T-cell (primary cell): ENCODE measurements at regions not wholly inside any gene's neighbourhood (a gene's known extent, or its start where the extent isn't known, plus 50 kb on each side); places are given as distances from the start of the nearest gene placed in this dataset.
"Not testable (repeated sequence)": the region's sequence is repeated elsewhere in the genome, so short reads cannot be mapped to it uniquely, and the experiment has no call there.

ENCODE experiments used
- ATAC-seq, 4 experiments: fragments of 200-7000 bp in 3 of 4; fragments of 150-1000 bp in 1 of 4; cut with Tn5 transposase; replicated peaks in 1 of 4; 1 replicate in 3 of 4; 2 replicates in 1 of 4; pipeline ENCODE4 v1.10.0; 2021; ENCODE audit warnings: moderate library complexity in 3 of 4, mild to moderate bottlenecking in 2 of 4, moderate number of reproducible peaks in 1 of 4
- CTCF ChIA-PET, 2 donors: fragments of 300-600 bp; sonication (Branson Sonifier 250); formaldehyde crosslinking; loops; one replicate each; lab custom pipeline; 2022; ENCODE audit warnings: antibody characterized with exemption in 2 of 2; lab: Charles Lee
- POLR2A ChIA-PET, 2 donors: fragments of 300-600 bp; sonication (Branson Sonifier 250); formaldehyde crosslinking; loops; one replicate each; lab custom pipeline; 2022; ENCODE audit warnings: antibody characterized with exemption in 2 of 2; lab: Charles Lee
- DNase-seq, 35 experiments: peaks; one replicate each; pipeline versions ENCODE4 v3.0.0 to v3.0.0-alpha.2; 2013 to 2023
- H3K27ac ChIP-seq: one replicate; pipeline ENCODE4 v1.5.1; 2013; ENCODE audit warnings: low read length
- H3K27me3 ChIP-seq, 2 experiments: replicated peaks in 1 of 2; 1 replicate in 1 of 2; 2 replicates in 1 of 2; pipeline versions ENCODE4 v1.6.1 to v1.7.0; 2013; ENCODE audit warnings: low read length in 1 of 2, mixed read lengths in 1 of 2; ENCODE audit not compliant: control insufficient read depth in 2 of 2, insufficient read depth in 2 of 2; ENCODE audit errors: extremely low read depth in 1 of 2
- H3K36me3 ChIP-seq, 2 donors: 1 replicate in 1 of 2; 2 replicates in 1 of 2; pipeline versions ENCODE4 v1.6.1 to v1.7.0; 2013; ENCODE audit warnings: low read length in 1 of 2; ENCODE audit not compliant: control insufficient read depth in 2 of 2, insufficient read depth in 1 of 2; ENCODE audit errors: extremely low read depth in 1 of 2
- H3K4me1 ChIP-seq, 2 experiments: 1 replicate in 1 of 2; 2 replicates in 1 of 2; pipeline versions ENCODE4 v1.6.1 to v1.7.0; 2013; ENCODE audit warnings: low read length in 2 of 2, mixed read lengths in 1 of 2; ENCODE audit not compliant: insufficient read depth in 2 of 2, control insufficient read depth in 1 of 2; ENCODE audit errors: extremely low read depth in 1 of 2
- H3K4me3 ChIP-seq, 2 donors: 1 replicate in 1 of 2; 2 replicates in 1 of 2; pipeline versions ENCODE4 v1.5.1 to v1.7.0; 2013; ENCODE audit warnings: mild to moderate bottlenecking in 2 of 2, low read length in 1 of 2, moderate library complexity in 1 of 2; ENCODE audit not compliant: control insufficient read depth in 1 of 2; ENCODE audit errors: extremely low read depth in 1 of 2
- H3K9me3 ChIP-seq: 2 replicates; pipeline ENCODE4 v1.7.0; 2013
- H3K27ac Mint-ChIP-seq, 2 donors: one replicate each; pipeline ENCODE4 v1.8.0; 2020 to 2021; ENCODE audit warnings: mild to moderate bottlenecking in 2 of 2, mixed read lengths in 2 of 2
- H3K27me3 Mint-ChIP-seq, 2 donors: one replicate each; pipeline ENCODE4 v1.8.0; 2021 to 2022; ENCODE audit warnings: mixed read lengths in 2 of 2
- H3K36me3 Mint-ChIP-seq: one replicate; pipeline ENCODE4 v1.8.0; 2021; ENCODE audit warnings: mixed read lengths
- H3K4me1 Mint-ChIP-seq, 3 donors: one replicate each; pipeline ENCODE4 v1.8.0; 2020 to 2022; ENCODE audit warnings: mixed read lengths in 3 of 3, mild to moderate bottlenecking in 1 of 3
- H3K4me3 Mint-ChIP-seq, 3 donors: one replicate each; pipeline ENCODE4 v1.8.0; 2020 to 2022; ENCODE audit warnings: mild to moderate bottlenecking in 3 of 3, mixed read lengths in 3 of 3, moderate library complexity in 3 of 3
- H3K9me3 Mint-ChIP-seq, 3 donors: one replicate each; pipeline ENCODE4 v1.8.0; 2020 to 2022; ENCODE audit warnings: mixed read lengths in 3 of 3
- WGBS: methylation state at CpG from one replicate; pipeline ENCODE4 v1.1.5; 2013; ENCODE audit warnings: missing lambda C conversion rate; ENCODE audit not compliant: insufficient coverage; 5-methylcytosine and 5-hydroxymethylcytosine counted together

GRCh38 chr14:71629250-71629649 is 303.0 kb upstream of the RGS6 start:
- no CpG with 5 or more reads among the region's 1 CpG for WGBS

GRCh38 chr14:71629765-71630492 is 302.3 kb upstream of the RGS6 start:
- Mint-ChIP-seq H3K9me3 (peaks cover 5 to 9% (median 5%) of the 10 kb centered on the region in 3 donors), H3K4me1 (no peaks in the 10 kb centered on the region), H3K4me3 (no peak overlapping the region), H3K27me3 (no peaks in the 10 kb centered on the region), H3K36me3 (peaks cover 55% of the 10 kb centered on the region), H3K27ac (no peak overlapping the region)
- ChIA-PET POLR2A (no interaction called here), CTCF (no interaction called here)
- Histone ChIP-seq H3K36me3 (no peaks in the 10 kb centered on the region), H3K4me1 (no peaks in the 10 kb centered on the region), H3K27me3 (no peaks in the 10 kb centered on the region), H3K9me3 (no peaks in the 10 kb centered on the region), H3K4me3 (no peak overlapping the region), H3K27ac (no peak overlapping the region)
- DNase-seq = no peak
- no peak for ATAC-seq
- WGBS = 98% methylated on average over 5 of the region's 7 CpGs

More at GRCh38 chr14:71629250-71629649, 303.0 kb upstream of the RGS6 start:
- ATAC-seq (no peak), DNase-seq (no peak)
- CTCF ChIA-PET = no interaction called here
- H3K27me3 ChIP-seq = no peaks in the 10 kb centered on the region
- POLR2A ChIA-PET = no interaction called here
- no peaks in the 10 kb centered on the region for H3K36me3 ChIP-seq
- Mint-ChIP-seq H3K27me3 (no peaks in the 10 kb centered on the region), H3K4me1 (no peaks in the 10 kb centered on the region), H3K4me3 (no peak overlapping the region), H3K9me3 (peaks cover 5 to 9% (median 5%) of the 10 kb centered on the region in 3 donors), H3K27ac (no peak overlapping the region), H3K36me3 (peaks cover 55% of the 10 kb centered on the region)
- no peak overlapping the region for H3K4me3 ChIP-seq
- no peaks in the 10 kb centered on the region for H3K9me3 ChIP-seq
- no peak overlapping the region for H3K27ac ChIP-seq
- H3K4me1 ChIP-seq = no peaks in the 10 kb centered on the region

DNA sequence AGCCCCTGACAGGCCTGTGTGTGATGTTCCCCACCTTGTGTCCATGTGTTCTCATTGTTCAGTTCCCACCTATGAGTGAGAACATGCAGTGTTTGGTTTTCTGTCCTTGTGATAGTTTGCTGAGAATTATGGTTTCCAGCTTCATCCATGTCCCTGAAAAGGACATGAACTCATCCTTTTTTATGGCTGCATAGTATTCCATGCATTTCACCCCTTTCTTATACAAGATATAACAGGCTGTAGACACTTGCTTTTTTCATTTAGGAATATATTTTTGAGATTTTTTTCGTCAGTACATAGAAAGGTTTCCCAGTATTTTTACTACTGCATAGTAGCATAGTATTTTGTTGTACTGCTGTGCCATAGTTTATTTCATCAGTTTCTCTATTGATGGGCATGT is 301.2 kb upstream of the RGS6 start:
- DNase-seq, H3K27ac ChIP-seq, H3K9me3 Mint-ChIP-seq, CTCF ChIA-PET, POLR2A ChIA-PET, H3K4me1 ChIP-seq, H3K27me3 ChIP-seq, ATAC-seq, H3K9me3 ChIP-seq, H3K27me3 Mint-ChIP-seq, H3K4me3 Mint-ChIP-seq, H3K4me3 ChIP-seq, H3K4me1 Mint-ChIP-seq, H3K27ac Mint-ChIP-seq, H3K36me3 ChIP-seq: not testable (repeated sequence)
- H3K36me3 Mint-ChIP-seq = peaks cover 61% of the 10 kb centered on the region
- whole genome bisulfite sequencing = no CpG with 5 or more reads among the region's 1 CpG

GRCh38 chr14:71632440-71632946 is 299.7 kb upstream of the RGS6 start:
- H3K27ac ChIP-seq = no peak overlapping the region
- H3K36me3 ChIP-seq = no peaks in the 10 kb centered on the region
- ATAC-seq (no peak), DNase-seq (no peak)
- ChIA-PET POLR2A (interaction anchor here in 1 of 2 donors (0.6 kb wide), 1 partner anchor 1707 kb away, joined by 3 read pairs; no protein-coding TSS in a partner anchor), CTCF (no interaction called here)
- peaks cover 72% of the 10 kb centered on the region for H3K36me3 Mint-ChIP-seq
- no peaks in the 10 kb centered on the region for H3K9me3 ChIP-seq
- no peaks in the 10 kb centered on the region for H3K4me1 Mint-ChIP-seq
- no peaks in the 10 kb centered on the region for H3K4me1 ChIP-seq
- H3K27me3 ChIP-seq = no peaks in the 10 kb centered on the region
- H3K27ac Mint-ChIP-seq = no peak overlapping the region
- no peak overlapping the region for H3K4me3 Mint-ChIP-seq
- H3K27me3 Mint-ChIP-seq = no peaks in the 10 kb centered on the region
- WGBS = 92% methylated on average over 2 of the region's 4 CpGs
- H3K4me3 ChIP-seq = no peak overlapping the region
- H3K9me3 Mint-ChIP-seq = peaks cover 5 to 9% (median 5%) of the 10 kb centered on the region in 3 donors

DNA sequence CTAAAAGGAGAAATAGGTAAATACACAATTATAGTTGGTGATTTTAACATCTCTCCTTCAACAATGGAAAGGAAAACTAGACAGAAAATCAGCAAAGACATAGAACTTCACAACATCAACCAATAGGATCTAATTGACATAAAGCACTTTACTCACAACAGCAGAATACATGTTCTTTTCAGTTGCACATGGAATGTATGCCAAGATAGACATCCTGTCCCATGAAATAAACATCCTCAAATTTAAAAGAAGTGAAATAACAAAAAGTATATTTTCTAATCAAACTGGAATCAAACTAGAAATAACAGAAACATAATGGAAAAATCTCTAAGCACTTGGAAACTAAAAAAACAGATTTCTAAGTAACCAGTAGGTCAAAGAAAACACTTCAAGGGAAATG is 296.2 kb upstream of the RGS6 start:
- ATAC-seq (no peak), DNase-seq (no peak)
- Histone ChIP-seq H3K27me3 (no peaks in the 10 kb centered on the region), H3K27ac (no peak overlapping the region), H3K9me3 (no peaks in the 10 kb centered on the region), H3K36me3 (no peaks in the 10 kb centered on the region), H3K4me3 (no peak overlapping the region), H3K4me1 (no peaks in the 10 kb centered on the region)
- POLR2A ChIA-PET = interaction anchor here in 1 of 2 donors (0.7 kb wide), 1 partner anchor 63 kb away, joined by 3 read pairs; no protein-coding TSS in a partner anchor
- Mint-ChIP-seq H3K27ac (no peak overlapping the region), H3K4me1 (no peaks in the 10 kb centered on the region), H3K36me3 (peaks cover 69% of the 10 kb centered on the region), H3K9me3 (peaks cover 2 to 9% (median 8%) of the 10 kb centered on the region in 3 donors), H3K4me3 (no peak overlapping the region), H3K27me3 (no peaks in the 10 kb centered on the region)
- CTCF ChIA-PET = no interaction called here

GRCh38 chr14:71636820-71637471 is 295.3 kb upstream of the RGS6 start:
- H3K36me3 Mint-ChIP-seq = peaks cover 63% of the 10 kb centered on the region
- no peaks in the 10 kb centered on the region for H3K27me3 ChIP-seq
- no peaks in the 10 kb centered on the region for H3K9me3 ChIP-seq
- whole genome bisulfite sequencing = 83% methylated on average over 1 of the region's 14 CpGs
- H3K27ac ChIP-seq = no peak overlapping the region
- H3K27me3 Mint-ChIP-seq = no peaks in the 10 kb centered on the region
- no peaks in the 10 kb centered on the region for H3K4me1 ChIP-seq
- DNase-seq = no peak
- no peaks in the 10 kb centered on the region for H3K4me1 Mint-ChIP-seq
- no peaks in the 10 kb centered on the region for H3K36me3 ChIP-seq
- ChIA-PET CTCF (interaction anchor here in 1 of 2 donors (0.6 kb wide), 2 partner anchors 124 to 349 kb away, joined by 3 to 4 read pairs; no protein-coding TSS in a partner anchor), POLR2A (no interaction called here)
- H3K4me3 ChIP-seq = no peak overlapping the region
- ATAC-seq = no peak
- no peak overlapping the region for H3K4me3 Mint-ChIP-seq
- H3K9me3 Mint-ChIP-seq = peaks cover 4 to 11% (median 8%) of the 10 kb centered on the region in 3 donors
- H3K27ac Mint-ChIP-seq = no peak overlapping the region
